ACC112 (cell line): ENCODE measurements at regions not wholly inside any gene's neighbourhood (a gene's known extent, or its start where the extent isn't known, plus 50 kb on each side); places are given as distances from the start of the nearest gene placed in this dataset.

Experiments
- H2AFZ ChIP-seq: fragments of 200-600 bp; sonication (generic); one replicate; pipeline ENCODE4 v1.6.0; 2017; ENCODE audit warnings: antibody characterized with exemption, low read length; ENCODE audit not compliant: unreplicated experiment
- H3K27ac ChIP-seq: fragments of 200-600 bp; sonication (generic); 2 replicates; pipeline ENCODE4 v1.5.1; 2014; ENCODE audit warnings: low read depth, mild to moderate bottlenecking, antibody characterized with exemption, low read length, moderate library complexity
- H3K27me3 ChIP-seq: fragments of 200-600 bp; sonication (generic); 2 replicates; pipeline ENCODE4 v1.6.1; 2014; ENCODE audit warnings: mild to moderate bottlenecking, antibody characterized with exemption, low read length, moderate library complexity, mixed read lengths; ENCODE audit not compliant: insufficient read depth
- H3K36me3 ChIP-seq: fragments of 200-600 bp; sonication (generic); 2 replicates; pipeline ENCODE4 v1.6.1; 2016; ENCODE audit warnings: mild to moderate bottlenecking, antibody characterized with exemption, low read length, moderate library complexity, mixed read lengths; ENCODE audit not compliant: insufficient read depth
- H3K4me1 ChIP-seq: fragments of 200-600 bp; sonication (generic); one replicate; pipeline ENCODE4 v1.6.1; 2016; ENCODE audit warnings: low read length, mixed read lengths; ENCODE audit not compliant: insufficient read depth, unreplicated experiment, control insufficient read depth
- H3K4me3 ChIP-seq: fragments of 200-600 bp; sonication (generic); 2 replicates; pipeline ENCODE4 v1.5.1; 2014; ENCODE audit warnings: mild to moderate bottlenecking, low read depth, low read length
- H3K79me2 ChIP-seq: fragments of 200-600 bp; sonication (generic); one replicate; pipeline ENCODE4 v1.6.0; 2016; ENCODE audit warnings: low read length; ENCODE audit not compliant: control insufficient read depth, unreplicated experiment, insufficient read depth

DNA sequence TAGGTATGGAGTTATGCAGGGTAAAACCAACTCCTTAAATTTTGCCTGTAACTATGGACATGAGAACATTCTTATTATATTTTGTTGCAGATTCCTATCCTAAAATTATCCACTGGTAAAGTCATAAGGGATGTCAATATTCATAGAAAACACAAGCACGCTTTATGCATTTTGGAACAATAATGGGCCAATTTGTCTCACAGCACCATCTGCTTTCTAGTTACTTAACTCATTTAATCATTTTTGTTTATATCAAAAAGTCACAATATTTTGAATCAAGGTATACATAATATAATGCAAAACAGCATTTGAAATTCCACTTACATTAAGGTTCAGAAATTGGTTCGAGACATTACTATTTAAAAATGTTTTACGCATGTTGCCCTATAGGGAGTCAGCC is 203.0 kb downstream of the GABRG1 start:
- no peak overlapping the region for H3K27ac ChIP-seq
- no peaks in the 10 kb centered on the region for H3K79me2 ChIP-seq
- no peaks in the 10 kb centered on the region for H3K27me3 ChIP-seq
- H3K36me3 ChIP-seq, result no peaks in the 10 kb centered on the region
- H3K4me1 ChIP-seq, result no peaks in the 10 kb centered on the region
- H3K4me3 ChIP-seq, result no peak overlapping the region
- no peak overlapping the region for H2AFZ ChIP-seq

DNA sequence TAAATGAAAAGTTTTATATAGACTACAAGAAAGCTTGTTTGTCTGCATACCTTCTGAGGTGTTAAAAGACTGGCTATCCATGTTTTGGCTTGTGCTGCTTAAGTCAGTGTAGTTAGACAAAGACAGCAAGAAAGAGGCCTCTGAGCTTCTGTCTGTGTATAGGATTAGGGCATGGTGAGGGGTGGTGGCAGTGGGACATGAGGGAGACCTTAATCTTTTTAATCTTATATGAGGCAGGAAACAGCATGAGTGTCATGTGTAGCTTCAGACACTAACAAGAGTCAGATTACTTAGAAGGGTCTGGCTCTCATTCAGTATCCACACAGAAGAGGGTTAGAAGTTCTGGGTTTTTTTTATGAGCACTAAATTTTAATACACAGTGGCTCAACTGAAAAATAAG is 213.3 kb downstream of the GABRG1 start:
- H2AFZ ChIP-seq, result no peak overlapping the region
- no peaks in the 10 kb centered on the region for H3K36me3 ChIP-seq
- H3K79me2 ChIP-seq, result no peaks in the 10 kb centered on the region
- no peaks in the 10 kb centered on the region for H3K4me1 ChIP-seq
- H3K4me3 ChIP-seq, result no peak overlapping the region
- no peaks in the 10 kb centered on the region for H3K27me3 ChIP-seq
- no peak overlapping the region for H3K27ac ChIP-seq

DNA sequence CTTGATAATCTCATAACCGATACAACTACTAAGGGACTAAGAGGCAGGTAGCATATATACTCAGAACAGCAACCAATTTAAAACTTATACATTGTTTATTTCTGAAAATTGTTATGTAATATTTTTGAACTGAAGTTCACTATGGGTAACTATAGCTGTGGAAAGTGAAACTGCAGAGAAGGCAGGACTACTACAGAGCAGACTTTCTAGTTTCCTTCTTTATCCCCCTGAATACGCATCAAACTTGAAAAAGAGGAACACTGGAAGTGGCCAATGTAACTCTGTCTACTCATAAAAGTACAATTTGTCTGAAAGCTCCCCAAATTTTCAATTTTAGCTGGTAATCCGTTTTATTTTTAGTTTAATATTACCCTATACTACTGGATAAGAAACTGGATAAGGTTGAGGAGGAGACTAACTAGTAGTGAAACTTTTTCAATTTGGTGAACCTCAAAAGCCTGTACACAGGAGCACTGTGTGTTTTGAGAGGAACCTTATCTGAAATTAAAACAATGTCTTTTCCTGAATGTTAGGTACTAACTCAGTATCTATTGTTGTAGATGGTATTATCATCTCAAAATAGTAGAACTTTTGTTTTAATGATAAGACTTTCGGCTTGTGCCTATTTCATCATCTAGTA is 225.8 kb downstream of the GABRG1 start:
- Histone ChIP-seq H3K4me1 (no peaks in the 10 kb centered on the region), H3K79me2 (no peaks in the 10 kb centered on the region), H3K27ac (no peak overlapping the region), H2AFZ (no peak overlapping the region), H3K36me3 (no peaks in the 10 kb centered on the region), H3K27me3 (no peaks in the 10 kb centered on the region), H3K4me3 (no peak overlapping the region)

GRCh38 chr4:45883421-45883820 is 240.4 kb downstream of the GABRG1 start:
- H3K27ac ChIP-seq, result no peak overlapping the region
- H3K4me3 ChIP-seq, result no peak overlapping the region
- no peaks in the 10 kb centered on the region for H3K4me1 ChIP-seq
- no peak overlapping the region for H2AFZ ChIP-seq
- H3K79me2 ChIP-seq, result no peaks in the 10 kb centered on the region
- H3K27me3 ChIP-seq, result no peaks in the 10 kb centered on the region
- H3K36me3 ChIP-seq, result no peaks in the 10 kb centered on the region

DNA sequence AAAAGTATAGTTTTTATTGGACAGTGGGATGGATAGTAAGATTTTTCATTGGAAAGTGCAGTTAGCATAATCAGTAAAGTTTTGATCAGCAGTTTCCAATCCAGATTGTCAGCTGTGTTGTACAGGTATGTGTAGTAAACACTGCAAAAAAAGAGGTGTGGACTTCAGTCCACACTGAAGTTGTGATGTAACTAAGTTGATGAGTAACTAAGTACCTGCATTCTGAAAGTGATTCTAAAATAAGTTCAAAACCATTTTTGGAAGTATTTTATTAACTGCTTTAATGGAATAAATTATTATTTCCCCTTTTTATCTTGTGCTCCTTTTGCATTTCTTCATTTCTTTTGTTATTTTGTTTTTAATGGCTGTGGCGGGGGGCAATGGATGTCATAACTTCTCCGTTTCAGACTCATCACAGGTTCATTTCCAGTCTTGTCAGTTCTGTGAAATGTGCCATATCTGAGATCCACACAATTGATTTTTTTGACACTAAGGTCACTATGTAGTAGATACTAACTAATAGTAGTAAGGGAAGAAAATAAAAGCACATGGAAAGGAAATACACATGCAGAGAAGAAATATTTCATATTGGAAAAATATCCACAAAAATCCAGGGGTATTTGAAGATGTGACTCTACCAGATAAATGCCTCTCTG is 247.5 kb downstream of the GABRG1 start:
- Histone ChIP-seq H3K27me3 (no peaks in the 10 kb centered on the region), H3K4me3 (no peak overlapping the region), H3K4me1 (no peaks in the 10 kb centered on the region), H2AFZ (no peak overlapping the region), H3K79me2 (no peaks in the 10 kb centered on the region), H3K36me3 (no peaks in the 10 kb centered on the region), H3K27ac (no peak overlapping the region)

- Histone ChIP-seq H3K79me2 (no peaks in the 10 kb centered on the region), H3K4me1 (no peaks in the 10 kb centered on the region), H3K27ac (no peak overlapping the region), H3K4me3 (no peak overlapping the region), H2AFZ (no peak overlapping the region), H3K27me3 (no peaks in the 10 kb centered on the region), H3K36me3 (no peaks in the 10 kb centered on the region)
Measured at GRCh38 chr4:45869184-45869583, 254.7 kb downstream of the GABRG1 start.

DNA sequence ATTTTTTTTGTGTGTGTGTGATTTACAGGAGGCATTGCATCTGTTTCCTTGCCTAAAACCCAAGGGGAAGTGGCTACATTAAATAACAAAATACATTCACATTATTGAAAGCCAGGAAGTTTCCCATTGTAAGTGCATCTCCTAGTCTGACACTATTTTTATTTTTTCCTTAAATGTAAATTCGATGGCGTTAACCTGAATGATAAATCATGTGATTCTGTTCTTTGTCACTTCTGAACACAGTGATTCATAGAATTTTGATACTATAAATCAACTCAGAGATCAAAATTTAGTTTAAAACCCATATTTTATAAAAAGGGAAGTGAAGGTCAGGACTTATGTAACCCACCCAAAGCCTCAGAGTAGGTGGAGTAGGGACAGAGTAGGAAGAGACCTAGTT is 258.1 kb downstream of the GABRG1 start:
- Histone ChIP-seq H3K79me2 (no peaks in the 10 kb centered on the region), H3K4me3 (no peak overlapping the region), H3K36me3 (no peaks in the 10 kb centered on the region), H2AFZ (no peak overlapping the region), H3K27ac (no peak overlapping the region), H3K27me3 (no peaks in the 10 kb centered on the region), H3K4me1 (no peaks in the 10 kb centered on the region)

DNA sequence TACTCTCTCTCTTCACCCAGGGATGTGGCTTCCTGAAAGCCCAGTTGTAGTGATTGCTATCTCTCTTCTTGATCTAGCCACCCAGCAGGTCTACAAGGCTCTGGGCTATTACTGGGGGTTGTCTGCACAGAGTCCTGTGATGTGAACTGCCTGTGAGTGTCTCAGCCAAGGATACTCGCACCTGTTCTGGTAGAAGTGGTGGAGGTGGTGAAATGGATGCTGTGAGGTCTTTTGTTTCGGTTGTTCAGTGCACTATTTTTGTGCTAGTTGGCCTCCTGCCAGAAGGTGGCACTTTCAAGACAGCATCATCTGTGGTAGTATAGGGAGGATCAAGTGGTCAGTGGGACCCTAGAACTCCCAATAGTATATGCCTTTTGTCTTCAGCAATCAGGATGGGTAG is 268.0 kb downstream of the GABRG1 start:
- no peaks in the 10 kb centered on the region for H3K79me2 ChIP-seq
- no peak overlapping the region for H2AFZ ChIP-seq
- no peaks in the 10 kb centered on the region for H3K4me1 ChIP-seq
- H3K36me3 ChIP-seq, result no peaks in the 10 kb centered on the region
- H3K27ac ChIP-seq, result no peak overlapping the region
- H3K4me3 ChIP-seq, result no peak overlapping the region
- no peaks in the 10 kb centered on the region for H3K27me3 ChIP-seq

- Histone ChIP-seq H3K79me2 (no peaks in the 10 kb centered on the region), H2AFZ (no peak overlapping the region), H3K4me1 (no peaks in the 10 kb centered on the region), H3K4me3 (no peak overlapping the region), H3K27me3 (no peaks in the 10 kb centered on the region), H3K36me3 (no peaks in the 10 kb centered on the region), H3K27ac (no peak overlapping the region)
Measured at GRCh38 chr4:45846016-45846415, 277.8 kb downstream of the GABRG1 start.

- Histone ChIP-seq H3K27ac (no peak overlapping the region), H2AFZ (no peak overlapping the region), H3K27me3 (no peaks in the 10 kb centered on the region), H3K4me1 (no peaks in the 10 kb centered on the region), H3K79me2 (no peaks in the 10 kb centered on the region), H3K4me3 (no peak overlapping the region), H3K36me3 (no peaks in the 10 kb centered on the region)
Measured at GRCh38 chr4:45841791-45842190, 282.1 kb downstream of the GABRG1 start.

DNA sequence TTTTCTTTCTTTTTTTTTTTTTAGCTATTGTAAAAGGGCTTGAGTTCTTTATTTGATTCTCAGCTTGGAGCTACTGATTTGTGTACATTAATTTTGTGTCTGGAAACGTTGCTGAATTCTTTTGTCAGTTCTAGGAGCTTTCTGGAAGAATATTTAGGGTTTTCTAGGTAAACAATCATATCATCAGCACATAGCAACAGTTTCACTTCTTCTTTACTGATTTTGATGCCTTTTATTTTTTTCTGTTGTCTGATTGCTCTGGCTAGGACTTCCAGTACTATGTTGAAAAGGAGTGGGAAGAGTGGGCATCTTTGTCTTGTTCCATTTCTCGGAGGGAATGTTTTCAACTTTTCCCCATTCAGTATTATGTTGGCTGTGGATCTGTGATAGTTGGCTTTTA is 292.2 kb downstream of the GABRG1 start:
- H3K4me3 ChIP-seq, result no peak overlapping the region
- no peaks in the 10 kb centered on the region for H3K27me3 ChIP-seq
- no peaks in the 10 kb centered on the region for H3K36me3 ChIP-seq
- H2AFZ ChIP-seq, result no peak overlapping the region
- no peak overlapping the region for H3K27ac ChIP-seq
- no peaks in the 10 kb centered on the region for H3K79me2 ChIP-seq
- no peaks in the 10 kb centered on the region for H3K4me1 ChIP-seq
